Fibroblast of lung (primary cell): ENCODE measurements at regions not wholly inside any gene's neighbourhood (a gene's known extent, or its start where the extent isn't known, plus 50 kb on each side); places are given as distances from the start of the nearest gene placed in this dataset.

ENCODE experiments used
- CTCF ChIP-seq, 2 donors: IDR thresholded peaks in 1 of 2; conservative IDR thresholded peaks in 1 of 2; 1 replicate in 1 of 2; 2 replicates in 1 of 2; pipeline ENCODE4 v1.5.1; 2011 to 2012; ENCODE audit warnings: low read length in 2 of 2, control low read depth in 1 of 2, inconsistent platforms in 1 of 2, low read depth in 1 of 2, mild to moderate bottlenecking in 1 of 2
- EZH2 ChIP-seq: IDR thresholded peaks from 2 replicates; pipeline ENCODE4 v1.5.1; 2012; ENCODE audit warnings: low read length, control low read depth, mild to moderate bottlenecking; ENCODE audit errors: missing control alignments

DNA sequence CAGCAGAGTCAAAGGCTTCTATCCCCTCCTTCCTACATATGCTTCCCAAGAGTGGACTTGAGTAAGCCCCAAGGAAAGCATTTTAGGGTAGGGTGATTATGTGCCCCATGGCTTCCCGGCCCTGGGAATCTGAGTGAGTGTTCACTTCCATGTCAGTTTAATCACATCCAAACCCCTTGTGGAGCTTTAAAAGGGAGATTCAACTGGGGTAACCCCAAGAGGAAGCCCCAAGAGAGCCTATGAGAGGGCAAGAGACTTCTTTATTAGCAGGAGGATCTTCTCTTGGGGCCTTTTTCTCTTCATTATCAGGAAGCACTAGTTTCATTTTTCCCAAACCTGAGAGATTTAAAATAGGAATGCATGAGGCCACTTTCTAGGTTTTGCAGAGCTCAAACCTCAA lies 97.0 kb upstream of the IRF2BP2 start:
- no peak for TF ChIP-seq EZH2
- TF ChIP-seq CTCF (conservative IDR thresholded peaks at IDR 0.05 in 1 of 2, IDR thresholded peaks at IDR 0.05 in 1 of 2; ENCODE audit: low read depth in 1 of 2, low read length in 2 of 2) = no peak
